Activated CD4-positive, alpha-beta memory T cell treated with anti-CD3 and anti-CD28 coated beads for 36 hours (primary cell): ENCODE measurements at regions not wholly inside any gene's neighbourhood (a gene's known extent, or its start where the extent isn't known, plus 50 kb on each side); places are given as distances from the start of the nearest gene placed in this dataset.
"Not testable (repeated sequence)": the region's sequence is repeated elsewhere in the genome, so short reads cannot be mapped to it uniquely, and the experiment has no call there.

Source experiments
- CTCF ChIA-PET: fragments of 350-600 bp; sonication (Branson Sonifier 250); formaldehyde crosslinking; loops from one replicate; lab custom pipeline; 2021; ENCODE audit warnings: antibody characterized with exemption, inconsistent platforms; lab: Charles Lee
- POLR2A ChIA-PET: fragments of 350-600 bp; sonication (Branson Sonifier 250); formaldehyde crosslinking; loops from one replicate; lab custom pipeline; 2021; ENCODE audit warnings: antibody characterized with exemption; lab: Charles Lee
- DNase-seq: peaks from one replicate; pipeline ENCODE4 v3.0.0-alpha.2; 2020
- H3K27ac Mint-ChIP-seq: one replicate; pipeline ENCODE4 v1.8.0; 2021; ENCODE audit warnings: mixed read lengths
- H3K27me3 Mint-ChIP-seq: one replicate; pipeline ENCODE4 v1.8.0; 2021; ENCODE audit warnings: mixed read lengths
- H3K36me3 Mint-ChIP-seq: one replicate; pipeline ENCODE4 v1.8.0; 2021; ENCODE audit warnings: mixed read lengths
- H3K4me1 Mint-ChIP-seq: one replicate; pipeline ENCODE4 v1.8.0; 2021; ENCODE audit warnings: low read depth, mixed read lengths
- H3K4me3 Mint-ChIP-seq: one replicate; pipeline ENCODE4 v1.8.0; 2021; ENCODE audit warnings: mild to moderate bottlenecking, mixed read lengths
- H3K9me3 Mint-ChIP-seq: one replicate; pipeline ENCODE4 v1.8.0; 2021; ENCODE audit warnings: mixed read lengths
- intact Hi-C: fragments of 100-400 bp; cut with micrococcal nuclease; formaldehyde crosslinking; loops from one replicate; pipeline ENCODE4 v1.15.1; 2023

GRCh38 chr17:45579529-45580495 is 89.3 kb upstream of the PLEKHM1 start:
- no peaks in the 10 kb centered on the region for H3K27me3 Mint-ChIP-seq
- ChIA-PET CTCF (no interaction called here), POLR2A (no interaction called here)
- DNase-seq: no peak
- H3K4me3 Mint-ChIP-seq: no peak overlapping the region
- peaks cover 59% of the 10 kb centered on the region for H3K4me1 Mint-ChIP-seq
- H3K9me3 Mint-ChIP-seq: no peaks in the 10 kb centered on the region
- no peak overlapping the region for H3K27ac Mint-ChIP-seq
- intact Hi-C loops: no loop called here
- peaks cover 7% of the 10 kb centered on the region for H3K36me3 Mint-ChIP-seq

GRCh38 chr17:45580924-45581323 is 90.4 kb upstream of the PLEKHM1 start:
- peaks cover 1% of the 10 kb centered on the region for H3K27me3 Mint-ChIP-seq
- intact Hi-C loops: no loop called here

GRCh38 chr17:45581860-45582259 is 91.3 kb upstream of the PLEKHM1 start:
- peaks cover 7% of the 10 kb centered on the region for H3K36me3 Mint-ChIP-seq
- no peak for DNase-seq
- ChIA-PET POLR2A (interaction anchor here (1.0 kb wide), 1 partner anchor 683 kb away, joined by 3 read pairs; no protein-coding TSS in a partner anchor), CTCF (interaction anchor here (1.0 to 1.5 kb wide), 2 partner anchors 631 to 705 kb away, joined by 4 to 5 read pairs; no protein-coding TSS in a partner anchor)
- peaks cover 1% of the 10 kb centered on the region for H3K27me3 Mint-ChIP-seq
- H3K27ac Mint-ChIP-seq: no peak overlapping the region
- H3K9me3 Mint-ChIP-seq: no peaks in the 10 kb centered on the region
- no peak overlapping the region for H3K4me3 Mint-ChIP-seq
- intact Hi-C loops: no loop called here
- peaks cover 44% of the 10 kb centered on the region for H3K4me1 Mint-ChIP-seq

More at GRCh38 chr17:45580924-45581323, 90.4 kb upstream of the PLEKHM1 start:
- no peak overlapping the region for H3K27ac Mint-ChIP-seq
- ChIA-PET POLR2A (no interaction called here), CTCF (no interaction called here)
- H3K4me1 Mint-ChIP-seq: peaks cover 48% of the 10 kb centered on the region
- H3K36me3 Mint-ChIP-seq: peaks cover 7% of the 10 kb centered on the region
- H3K9me3 Mint-ChIP-seq: no peaks in the 10 kb centered on the region
- no peak for DNase-seq
- no peak overlapping the region for H3K4me3 Mint-ChIP-seq

- DNase-seq: peak; percentile 71
- Mint-ChIP-seq H3K27me3 (peaks cover 6% of the 10 kb centered on the region), H3K36me3 (peaks cover 7% of the 10 kb centered on the region), H3K27ac (peak overlapping the region; percentile 91), H3K4me3 (peak overlapping the region; percentile 99), H3K9me3 (no peaks in the 10 kb centered on the region), H3K4me1 (peaks cover 38% of the 10 kb centered on the region)
- POLR2A ChIA-PET: no interaction called here
- CTCF ChIA-PET: no interaction called here
- intact Hi-C loops: loop anchor here (1.0 kb wide), 1 partner anchor 610 kb away; no protein-coding TSS in a partner anchor
These were observed 93.8 kb upstream of the PLEKHM1 start for GRCh38 chr17:45584092-45585036.

GRCh38 chr17:45585037-45585733 is 94.7 kb upstream of the PLEKHM1 start:
- Mint-ChIP-seq H3K4me1 (peaks cover 30% of the 10 kb centered on the region), H3K27ac (peak overlapping the region; percentile 30), H3K4me3 (peak overlapping the region; percentile 99)
- POLR2A ChIA-PET, H3K36me3 Mint-ChIP-seq, intact Hi-C loops, H3K27me3 Mint-ChIP-seq, H3K9me3 Mint-ChIP-seq, CTCF ChIA-PET: not testable (repeated sequence)
- DNase-seq: peak; percentile 76

GRCh38 chr17:45585794-45586650 is 95.5 kb upstream of the PLEKHM1 start:
- intact Hi-C loops, H3K9me3 Mint-ChIP-seq, CTCF ChIA-PET, H3K27me3 Mint-ChIP-seq, H3K36me3 Mint-ChIP-seq, POLR2A ChIA-PET, H3K27ac Mint-ChIP-seq: not testable (repeated sequence)
- peak; percentile 35 for DNase-seq
- H3K4me3 Mint-ChIP-seq: peak overlapping the region; percentile 55
- peaks cover 25% of the 10 kb centered on the region for H3K4me1 Mint-ChIP-seq

GRCh38 chr17:45586651-45586934 is 96.1 kb upstream of the PLEKHM1 start:
- H3K4me3 Mint-ChIP-seq, H3K27ac Mint-ChIP-seq, POLR2A ChIA-PET, H3K9me3 Mint-ChIP-seq, DNase-seq, CTCF ChIA-PET, intact Hi-C loops, H3K36me3 Mint-ChIP-seq, H3K27me3 Mint-ChIP-seq: not testable (repeated sequence)
- peaks cover 19% of the 10 kb centered on the region for H3K4me1 Mint-ChIP-seq

- DNase-seq, H3K4me3 Mint-ChIP-seq, H3K36me3 Mint-ChIP-seq, H3K4me1 Mint-ChIP-seq, POLR2A ChIA-PET, H3K27ac Mint-ChIP-seq, H3K9me3 Mint-ChIP-seq: not testable (repeated sequence)
- CTCF ChIA-PET: interaction anchor here (0.6 to 1.6 kb wide), 6 partner anchors 235 to 695 kb away, joined by 3 to 5 read pairs (median 4); no protein-coding TSS in a partner anchor
- intact Hi-C loops: loop anchor here (5.0 kb wide), 1 partner anchor 660 kb away; no protein-coding TSS in a partner anchor
- H3K27me3 Mint-ChIP-seq: peaks cover 11% of the 10 kb centered on the region
These were observed 102.0 kb upstream of the PLEKHM1 start for GRCh38 chr17:45592433-45592923.

- H3K27me3 Mint-ChIP-seq, CTCF ChIA-PET, H3K9me3 Mint-ChIP-seq, H3K4me3 Mint-ChIP-seq, POLR2A ChIA-PET, DNase-seq, H3K4me1 Mint-ChIP-seq, H3K27ac Mint-ChIP-seq, H3K36me3 Mint-ChIP-seq, intact Hi-C loops: not testable (repeated sequence)
These were observed 105.8 kb upstream of the PLEKHM1 start for GRCh38 chr17:45596347-45596746.

GRCh38 chr17:45600052-45601012 is 109.8 kb upstream of the PLEKHM1 start:
- CTCF ChIA-PET, H3K27me3 Mint-ChIP-seq, H3K4me3 Mint-ChIP-seq, intact Hi-C loops, H3K9me3 Mint-ChIP-seq, H3K36me3 Mint-ChIP-seq, H3K4me1 Mint-ChIP-seq, H3K27ac Mint-ChIP-seq: not testable (repeated sequence)
- POLR2A ChIA-PET: interaction anchor here (0.6 kb wide), 1 partner anchor 646 kb away, joined by 3 read pairs; no protein-coding TSS in a partner anchor
- DNase-seq: peak; percentile 50
